MM.1S (cell line): ENCODE measurements at regions not wholly inside any gene's neighbourhood (a gene's known extent, or its start where the extent isn't known, plus 50 kb on each side); places are given as distances from the start of the nearest gene placed in this dataset.

Experiments
- DNase-seq: peaks from one replicate; pipeline ENCODE4 v3.0.0-alpha.2; 2015
- H2AFZ ChIP-seq: fragments of 300-600 bp; sonication (generic); 2 replicates; pipeline ENCODE4 v1.6.0; 2016; ENCODE audit warnings: antibody characterized with exemption, low read length
- H3F3A ChIP-seq: fragments of 300-600 bp; sonication (generic); 2 replicates; pipeline ENCODE4 v1.6.1; 2016; ENCODE audit warnings: mild to moderate bottlenecking, antibody characterized with exemption, low read length, moderate library complexity, mixed read lengths; ENCODE audit not compliant: insufficient read depth
- H3K27ac ChIP-seq: fragments of 300-600 bp; sonication (generic); 2 replicates; pipeline ENCODE4 v1.5.1; 2016; ENCODE audit warnings: mild to moderate bottlenecking, low read length
- H3K27me3 ChIP-seq: fragments of 300-600 bp; sonication (generic); replicated peaks from 2 replicates; pipeline ENCODE4 v1.6.0; 2016; ENCODE audit warnings: low read length; ENCODE audit not compliant: insufficient read depth
- H3K36me3 ChIP-seq: fragments of 300-600 bp; sonication (generic); replicated peaks from 2 replicates; pipeline ENCODE4 v1.6.1; 2016; ENCODE audit warnings: mild to moderate bottlenecking, low read length, mixed read lengths; ENCODE audit not compliant: insufficient read depth
- H3K4me1 ChIP-seq: fragments of 300-600 bp; sonication (generic); 2 replicates; pipeline ENCODE4 v1.6.1; 2016; ENCODE audit warnings: low read length, mixed read lengths
- H3K4me2 ChIP-seq: fragments of 300-600 bp; sonication (generic); 2 replicates; pipeline ENCODE4 v1.6.0; 2016; ENCODE audit warnings: low read depth, low read length
- H3K4me3 ChIP-seq: fragments of 300-600 bp; sonication (generic); 2 replicates; pipeline ENCODE4 v1.5.1; 2016; ENCODE audit warnings: low read length, mixed read lengths
- H3K79me2 ChIP-seq: fragments of 300-600 bp; sonication (generic); 2 replicates; pipeline ENCODE4 v1.6.1; 2016; ENCODE audit warnings: mixed run types, low read length, mixed read lengths
- H3K9ac ChIP-seq: fragments of 300-600 bp; sonication (generic); 2 replicates; pipeline ENCODE4 v1.6.1; 2016; ENCODE audit warnings: low read length, mixed read lengths
- H3K9me2 ChIP-seq: fragments of 300-600 bp; sonication (generic); replicated peaks from 2 replicates; pipeline ENCODE4 v1.6.1; 2016; ENCODE audit warnings: mild to moderate bottlenecking, low read length, mixed read lengths; ENCODE audit not compliant: insufficient read depth
- H3K9me3 ChIP-seq: fragments of 300-600 bp; sonication (generic); replicated peaks from 2 replicates; pipeline ENCODE4 v1.6.1; 2016; ENCODE audit warnings: mild to moderate bottlenecking, low read length, mixed read lengths; ENCODE audit not compliant: insufficient read depth
- H4K20me1 ChIP-seq: fragments of 300-600 bp; sonication (generic); 2 replicates; pipeline ENCODE4 v1.6.1; 2016; ENCODE audit warnings: mild to moderate bottlenecking, low read length, moderate library complexity, mixed read lengths; ENCODE audit not compliant: insufficient read depth
- EZH2 ChIP-seq: fragments of 300-600 bp; sonication (generic); optimal IDR thresholded peaks from 2 replicates; pipeline ENCODE3; 2017; ENCODE audit warnings: low read depth, mild to moderate bottlenecking, antibody characterized with exemption, low read length, mixed read lengths
- EZH2phosphoT487 ChIP-seq: fragments of 300-600 bp; sonication (generic); IDR thresholded peaks from 2 replicates; pipeline ENCODE4 v1.6.1; 2018; ENCODE audit warnings: antibody characterized with exemption, low read length
- TF ChIP-seq, protein P1 (sequence below): fragments of 300-600 bp; sonication (generic); IDR thresholded peaks from 2 replicates; pipeline ENCODE4 v1.5.1; 2016; ENCODE audit warnings: antibody characterized with exemption, low read length, mixed read lengths

DNA sequence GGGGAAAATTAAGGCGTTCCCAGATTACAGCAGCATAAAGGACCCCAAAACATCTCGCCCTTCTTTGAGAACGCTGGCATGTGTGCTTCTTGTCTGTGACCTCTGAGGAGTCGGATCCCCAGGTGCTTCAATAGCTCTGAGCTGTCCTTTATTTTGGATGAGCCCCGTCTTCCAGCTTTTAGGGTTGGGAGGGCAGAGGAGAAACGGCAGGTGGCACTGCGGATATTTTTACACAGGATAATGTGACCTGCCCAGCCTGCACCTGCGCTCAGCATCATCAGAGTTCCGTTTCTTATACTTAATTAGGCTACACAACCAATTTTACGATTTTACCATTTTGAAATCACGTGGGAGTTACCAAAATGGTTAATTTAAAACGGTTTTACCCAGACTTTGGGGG is 147.7 kb upstream of the RPS6KA2 start:
- Histone ChIP-seq H3K27ac (no peak overlapping the region), H3K9ac (no peak overlapping the region), H2AFZ (no peak overlapping the region), H3K27me3 (no peaks in the 10 kb centered on the region), H3K4me2 (no peak overlapping the region), H3K4me1 (no peaks in the 10 kb centered on the region), H3F3A (no peaks in the 10 kb centered on the region), H4K20me1 (no peaks in the 10 kb centered on the region), H3K36me3 (no peaks in the 10 kb centered on the region), H3K79me2 (no peaks in the 10 kb centered on the region), H3K9me2 (no peaks in the 10 kb centered on the region), H3K9me3 (no peaks in the 10 kb centered on the region), H3K4me3 (no peak overlapping the region)
- TF ChIP-seq EZH2phosphoT487 (no peak), EZH2 (no peak)
- TF ChIP-seq, protein P1, sequence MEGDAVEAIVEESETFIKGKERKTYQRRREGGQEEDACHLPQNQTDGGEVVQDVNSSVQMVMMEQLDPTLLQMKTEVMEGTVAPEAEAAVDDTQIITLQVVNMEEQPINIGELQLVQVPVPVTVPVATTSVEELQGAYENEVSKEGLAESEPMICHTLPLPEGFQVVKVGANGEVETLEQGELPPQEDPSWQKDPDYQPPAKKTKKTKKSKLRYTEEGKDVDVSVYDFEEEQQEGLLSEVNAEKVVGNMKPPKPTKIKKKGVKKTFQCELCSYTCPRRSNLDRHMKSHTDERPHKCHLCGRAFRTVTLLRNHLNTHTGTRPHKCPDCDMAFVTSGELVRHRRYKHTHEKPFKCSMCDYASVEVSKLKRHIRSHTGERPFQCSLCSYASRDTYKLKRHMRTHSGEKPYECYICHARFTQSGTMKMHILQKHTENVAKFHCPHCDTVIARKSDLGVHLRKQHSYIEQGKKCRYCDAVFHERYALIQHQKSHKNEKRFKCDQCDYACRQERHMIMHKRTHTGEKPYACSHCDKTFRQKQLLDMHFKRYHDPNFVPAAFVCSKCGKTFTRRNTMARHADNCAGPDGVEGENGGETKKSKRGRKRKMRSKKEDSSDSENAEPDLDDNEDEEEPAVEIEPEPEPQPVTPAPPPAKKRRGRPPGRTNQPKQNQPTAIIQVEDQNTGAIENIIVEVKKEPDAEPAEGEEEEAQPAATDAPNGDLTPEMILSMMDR = no peak
- no peak for DNase-seq

DNA sequence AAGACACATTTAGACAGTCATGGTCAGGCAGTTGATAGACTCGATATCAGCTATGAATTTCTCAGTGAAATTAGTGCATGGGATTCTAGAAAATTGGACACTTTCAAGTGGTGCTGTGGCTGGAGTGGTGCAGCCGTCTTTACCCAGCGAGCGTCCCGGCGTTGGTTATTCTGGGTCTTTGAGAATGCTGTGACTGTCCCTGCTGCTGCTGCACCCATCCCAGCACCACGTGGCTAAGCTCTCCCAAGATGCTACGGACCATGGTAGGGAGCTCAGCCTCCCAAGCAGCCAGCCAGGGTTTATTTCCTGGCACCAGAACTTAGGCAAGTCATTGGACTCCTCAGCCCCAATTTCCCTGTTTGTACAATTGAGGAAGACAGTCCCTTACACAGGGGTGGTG is 147.2 kb upstream of the RPS6KA2 start:
- TF ChIP-seq EZH2 (no peak), EZH2phosphoT487 (no peak)
- TF ChIP-seq, protein P1 = no peak
- no peak overlapping the region for H2AFZ ChIP-seq
- no peaks in the 10 kb centered on the region for H3K79me2 ChIP-seq

DNA sequence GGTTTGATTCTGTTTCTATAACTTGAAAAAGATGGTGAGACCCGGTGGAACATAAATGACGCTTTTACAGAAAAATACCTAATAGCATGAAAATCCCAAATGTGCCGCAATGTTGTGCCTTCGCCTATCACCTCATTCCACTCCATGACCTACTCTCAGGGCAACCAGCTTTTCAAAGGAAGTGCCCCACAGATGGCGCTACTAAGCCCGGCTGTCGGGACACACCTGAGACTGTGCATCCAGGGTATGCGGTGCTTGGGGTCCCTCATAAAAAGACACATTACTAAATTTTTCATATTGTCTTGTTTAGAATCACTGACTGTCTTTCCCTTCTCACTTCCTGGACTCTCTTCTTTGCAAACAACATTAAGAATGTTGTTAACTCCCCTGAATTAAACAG is 145.5 kb upstream of the RPS6KA2 start:
- H3K79me2 ChIP-seq = no peaks in the 10 kb centered on the region
- no peak overlapping the region for H3K4me2 ChIP-seq
- no peak overlapping the region for H2AFZ ChIP-seq
- no peaks in the 10 kb centered on the region for H3F3A ChIP-seq
- H3K9me2 ChIP-seq = no peaks in the 10 kb centered on the region
- TF ChIP-seq EZH2 (no peak), EZH2phosphoT487 (no peak)
- TF ChIP-seq, protein P1 = no peak
- no peaks in the 10 kb centered on the region for H3K4me1 ChIP-seq
- H3K27ac ChIP-seq = no peak overlapping the region
- no peaks in the 10 kb centered on the region for H3K36me3 ChIP-seq
- no peak overlapping the region for H3K9ac ChIP-seq
- no peak overlapping the region for H3K4me3 ChIP-seq
- DNase-seq = no peak
- H3K9me3 ChIP-seq = no peaks in the 10 kb centered on the region
- no peaks in the 10 kb centered on the region for H4K20me1 ChIP-seq
- H3K27me3 ChIP-seq = no peaks in the 10 kb centered on the region

More for the DNA sequence above, 147.2 kb upstream of the RPS6KA2 start:
- no peak for DNase-seq
- Histone ChIP-seq H3K36me3 (no peaks in the 10 kb centered on the region), H3K9me3 (no peaks in the 10 kb centered on the region), H3K4me3 (no peak overlapping the region), H3K9ac (no peak overlapping the region), H4K20me1 (no peaks in the 10 kb centered on the region), H3F3A (no peaks in the 10 kb centered on the region), H3K27ac (no peak overlapping the region), H3K9me2 (no peaks in the 10 kb centered on the region), H3K4me2 (no peak overlapping the region), H3K4me1 (no peaks in the 10 kb centered on the region), H3K27me3 (no peaks in the 10 kb centered on the region)

- DNase-seq = no peak
- H3K4me3 ChIP-seq = no peak overlapping the region
These were observed 144.7 kb upstream of the RPS6KA2 start for GRCh38 chr6:166771701-166772100.

More at GRCh38 chr6:166771701-166772100, 144.7 kb upstream of the RPS6KA2 start:
- Histone ChIP-seq H3K79me2 (no peaks in the 10 kb centered on the region), H3K27me3 (no peaks in the 10 kb centered on the region), H2AFZ (no peak overlapping the region), H3K4me1 (no peaks in the 10 kb centered on the region), H3K4me2 (no peak overlapping the region), H3K36me3 (no peaks in the 10 kb centered on the region), H3K9me2 (no peaks in the 10 kb centered on the region), H3K9me3 (no peaks in the 10 kb centered on the region), H3F3A (no peaks in the 10 kb centered on the region), H3K27ac (no peak overlapping the region), H3K9ac (no peak overlapping the region), H4K20me1 (no peaks in the 10 kb centered on the region)
- no peak for TF ChIP-seq EZH2phosphoT487
- no peak for TF ChIP-seq EZH2
- TF ChIP-seq, protein P1 = no peak
